ENCODE measurements at regions not wholly inside any gene's neighbourhood (a gene's known extent, or its start where the extent isn't known, plus 50 kb on each side); places are given as distances from the start of the nearest gene placed in this dataset.
"Not testable (repeated sequence)": the region's sequence is repeated elsewhere in the genome, so short reads cannot be mapped to it uniquely, and the experiment has no call there.

- Histone ChIP-seq H3K4me1 (ENCODE audit: control insufficient read depth, insufficient read depth, low read length) (no peaks in the 10 kb centered on the region), H3K36me3 (ENCODE audit: control insufficient read depth in 2 of 2, insufficient read depth in 1 of 2, low read length in 2 of 2) (no peaks in the 10 kb centered on the region), H3K4me3 (ENCODE audit: low read depth, low read length) (no peak overlapping the region), H3K9me3 (ENCODE audit: control insufficient read depth, insufficient read depth, low read depth, low read length) (no peaks in the 10 kb centered on the region), H3K27ac (ENCODE audit: extremely low read depth, low read depth, low read length) (no peak overlapping the region)
- ChIA-PET CTCF (interaction anchor here (0.5 to 1.5 kb wide), 5 partner anchors 25 to 1637 kb away, joined by 3 to 5 read pairs (median 3); no protein-coding TSS in a partner anchor), POLR2A (no interaction called here)
- TF ChIP-seq ZNF426 (tag by site-specific recombination; IDR thresholded peaks at IDR 0.05) (no peak), ZNF302 (tag by site-specific recombination; IDR thresholded peaks at IDR 0.05; ENCODE audit: low read depth) (no peak), GLIS2 (tag by site-specific recombination; IDR thresholded peaks at IDR 0.05) (no peak), ZSCAN18 (tag by site-specific recombination; IDR thresholded peaks at IDR 0.05) (no peak), PRDM6 (tag by site-specific recombination; IDR thresholded peaks at IDR 0.05) (no peak)
These were observed 74.2 kb downstream of the TEX35 start for GRCh38 chr1:178587096-178587495.

GRCh38 chr1:178587975-178588374, 75.1 kb downstream of the TEX35 start:
- CTCF ChIA-PET, result interaction anchor here (0.6 to 1.5 kb wide), 2 partner anchors 24 to 29 kb away, joined by 3 to 5 read pairs; no protein-coding TSS in a partner anchor
- Histone ChIP-seq H3K4me3 (ENCODE audit: low read depth, low read length) (no peak overlapping the region), H3K27ac (ENCODE audit: extremely low read depth, low read depth, low read length) (no peak overlapping the region), H3K4me1 (ENCODE audit: control insufficient read depth, insufficient read depth, low read length) (no peaks in the 10 kb centered on the region), H3K36me3 (ENCODE audit: control insufficient read depth in 2 of 2, insufficient read depth in 1 of 2, low read length in 2 of 2) (no peaks in the 10 kb centered on the region), H3K9me3 (ENCODE audit: control insufficient read depth, insufficient read depth, low read depth, low read length) (no peaks in the 10 kb centered on the region)
- no peak for TF ChIP-seq ZNF792 (tag by site-specific recombination; IDR thresholded peaks at IDR 0.05)
- TF ChIP-seq ZBTB1 (tag by site-specific recombination; IDR thresholded peaks at IDR 0.05), result no peak
- no peak for TF ChIP-seq ZNF121 (tag by site-specific recombination; IDR thresholded peaks at IDR 0.05)
- no peak for TF ChIP-seq ZSCAN16 (tag by site-specific recombination; IDR thresholded peaks at IDR 0.05)
- no peak for TF ChIP-seq ZNF239 (tag by site-specific recombination; IDR thresholded peaks at IDR 0.05)
- TF ChIP-seq ZNF157 (tag by site-specific recombination; IDR thresholded peaks at IDR 0.05), result no peak
- TF ChIP-seq ZNF16 (tag by site-specific recombination; IDR thresholded peaks at IDR 0.05; ENCODE audit: low read depth), result no peak
- TF ChIP-seq PRDM10 (tag by site-specific recombination; IDR thresholded peaks at IDR 0.05), result no peak
- no peak for TF ChIP-seq ZNF692 (tag by site-specific recombination; IDR thresholded peaks at IDR 0.05)
- TF ChIP-seq ZNF488 (tag by site-specific recombination; IDR thresholded peaks at IDR 0.05), result no peak
- no peak for TF ChIP-seq MZF1 (tag by site-specific recombination; IDR thresholded peaks at IDR 0.05; ENCODE audit: borderline replicate concordance)
- POLR2A ChIA-PET, result no interaction called here

GRCh38 chr1:178589042-178589441, 76.1 kb downstream of the TEX35 start:
- POLR2A ChIA-PET, CTCF ChIA-PET: not testable (repeated sequence)

GRCh38 chr1:178591811-178592210, 78.9 kb downstream of the TEX35 start:
- H3K4me1 ChIP-seq (ENCODE audit: control insufficient read depth, insufficient read depth, low read length); H3K36me3 ChIP-seq (ENCODE audit: control insufficient read depth in 2 of 2, insufficient read depth in 1 of 2, low read length in 2 of 2); H3K27ac ChIP-seq (ENCODE audit: extremely low read depth, low read depth, low read length); CTCF ChIA-PET; H3K9me3 ChIP-seq (ENCODE audit: control insufficient read depth, insufficient read depth, low read depth, low read length); H3K4me3 ChIP-seq (ENCODE audit: low read depth, low read length); POLR2A ChIA-PET: not testable (repeated sequence)

More at GRCh38 chr1:178589042-178589441, 76.1 kb downstream of the TEX35 start:
- H3K36me3 ChIP-seq (ENCODE audit: control insufficient read depth in 2 of 2, insufficient read depth in 1 of 2, low read length in 2 of 2); H3K27ac ChIP-seq (ENCODE audit: extremely low read depth, low read depth, low read length); H3K9me3 ChIP-seq (ENCODE audit: control insufficient read depth, insufficient read depth, low read depth, low read length); H3K4me1 ChIP-seq (ENCODE audit: control insufficient read depth, insufficient read depth, low read length); H3K4me3 ChIP-seq (ENCODE audit: low read depth, low read length): not testable (repeated sequence)

All from HEK293 (cell line).